ENCODE measurements at regions not wholly inside any gene's neighbourhood (a gene's known extent, or its start where the extent isn't known, plus 50 kb on each side); places are given as distances from the start of the nearest gene placed in this dataset.

GRCh38 chr2:8193686-8194615 lies 487.9 kb upstream of the ID2 start:
- no peak for FAIRE-seq

GRCh38 chr2:8195784-8196183 lies 486.1 kb upstream of the ID2 start:
- no peak for FAIRE-seq

- FAIRE-seq: no peak
Measured at GRCh38 chr2:8196316-8196715, 485.5 kb upstream of the ID2 start.

- FAIRE-seq: no peak
Measured at GRCh38 chr2:8197101-8197500, 484.8 kb upstream of the ID2 start.

- no peak for FAIRE-seq
Measured at GRCh38 chr2:8197825-8198224, 484.0 kb upstream of the ID2 start.

- FAIRE-seq: peak; percentile 9
Measured at GRCh38 chr2:8198766-8199382, 483.0 kb upstream of the ID2 start.

- FAIRE-seq: no peak
Measured at GRCh38 chr2:8202132-8202531, 479.7 kb upstream of the ID2 start.

GRCh38 chr2:8203364-8203763 lies 478.5 kb upstream of the ID2 start:
- FAIRE-seq: no peak

- FAIRE-seq: no peak
Measured at GRCh38 chr2:8204711-8205110, 477.1 kb upstream of the ID2 start.

- no peak for FAIRE-seq
Measured at GRCh38 chr2:8209494-8209893, 472.4 kb upstream of the ID2 start.

GRCh38 chr2:8211384-8211783 lies 470.5 kb upstream of the ID2 start:
- no peak for FAIRE-seq

GRCh38 chr2:8212239-8212638 lies 469.6 kb upstream of the ID2 start:
- FAIRE-seq: no peak

GRCh38 chr2:8214036-8214615 lies 467.7 kb upstream of the ID2 start:
- FAIRE-seq: no peak

GRCh38 chr2:8215159-8215863 lies 466.5 kb upstream of the ID2 start:
- FAIRE-seq: no peak

GRCh38 chr2:8215982-8216381 lies 465.9 kb upstream of the ID2 start:
- FAIRE-seq: no peak

GRCh38 chr2:8216397-8216796 lies 465.5 kb upstream of the ID2 start:
- FAIRE-seq: no peak

GRCh38 chr2:8217468-8218030 lies 464.3 kb upstream of the ID2 start:
- FAIRE-seq: no peak

GRCh38 chr2:8219096-8219495 lies 462.8 kb upstream of the ID2 start:
- no peak for FAIRE-seq

- FAIRE-seq: no peak
Measured at GRCh38 chr2:8219631-8220355, 462.1 kb upstream of the ID2 start.

GRCh38 chr2:8222979-8223694 lies 458.7 kb upstream of the ID2 start:
- no peak for FAIRE-seq

- no peak for FAIRE-seq
Measured at GRCh38 chr2:8223695-8224346, 458.0 kb upstream of the ID2 start.
